ENCODE measurements at regions not wholly inside any gene's neighbourhood (a gene's known extent, or its start where the extent isn't known, plus 50 kb on each side); places are given as distances from the start of the nearest gene placed in this dataset.

DNA sequence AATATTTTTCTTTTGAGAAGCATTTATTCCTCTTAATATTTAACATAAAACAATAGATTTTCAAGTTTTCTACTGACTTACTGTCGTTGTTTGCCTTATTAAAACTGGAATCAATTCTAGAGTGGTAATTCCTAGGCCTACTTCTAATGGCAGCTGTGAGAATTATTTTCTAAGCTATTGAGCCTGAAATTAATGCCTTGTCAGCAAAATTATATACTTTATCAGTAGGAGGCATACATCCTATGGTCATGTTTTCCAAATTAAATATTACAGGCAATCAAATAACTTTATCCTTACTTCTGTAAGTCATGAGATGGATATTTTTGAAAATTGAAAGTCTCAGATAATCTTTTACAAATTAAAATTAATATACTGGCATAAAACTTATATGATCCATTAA lies 239.1 kb upstream of the CNTNAP4 start:
- TF ChIP-seq, protein P1, sequence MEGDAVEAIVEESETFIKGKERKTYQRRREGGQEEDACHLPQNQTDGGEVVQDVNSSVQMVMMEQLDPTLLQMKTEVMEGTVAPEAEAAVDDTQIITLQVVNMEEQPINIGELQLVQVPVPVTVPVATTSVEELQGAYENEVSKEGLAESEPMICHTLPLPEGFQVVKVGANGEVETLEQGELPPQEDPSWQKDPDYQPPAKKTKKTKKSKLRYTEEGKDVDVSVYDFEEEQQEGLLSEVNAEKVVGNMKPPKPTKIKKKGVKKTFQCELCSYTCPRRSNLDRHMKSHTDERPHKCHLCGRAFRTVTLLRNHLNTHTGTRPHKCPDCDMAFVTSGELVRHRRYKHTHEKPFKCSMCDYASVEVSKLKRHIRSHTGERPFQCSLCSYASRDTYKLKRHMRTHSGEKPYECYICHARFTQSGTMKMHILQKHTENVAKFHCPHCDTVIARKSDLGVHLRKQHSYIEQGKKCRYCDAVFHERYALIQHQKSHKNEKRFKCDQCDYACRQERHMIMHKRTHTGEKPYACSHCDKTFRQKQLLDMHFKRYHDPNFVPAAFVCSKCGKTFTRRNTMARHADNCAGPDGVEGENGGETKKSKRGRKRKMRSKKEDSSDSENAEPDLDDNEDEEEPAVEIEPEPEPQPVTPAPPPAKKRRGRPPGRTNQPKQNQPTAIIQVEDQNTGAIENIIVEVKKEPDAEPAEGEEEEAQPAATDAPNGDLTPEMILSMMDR (IDR thresholded peaks at IDR 0.05): no peak
- no peak for TF ChIP-seq POLR2A (IDR thresholded peaks at IDR 0.05)
